GM23248 (cell line): ENCODE measurements at regions not wholly inside any gene's neighbourhood (a gene's known extent, or its start where the extent isn't known, plus 50 kb on each side); places are given as distances from the start of the nearest gene placed in this dataset.

Source experiments
- DNase-seq: peaks from one replicate; pipeline ENCODE4 v3.0.0-alpha.2; 2015
- H2AFZ ChIP-seq: fragments of 200-600 bp; sonication (generic); 2 replicates; pipeline ENCODE4 v1.6.1; 2016; ENCODE audit warnings: antibody characterized with exemption
- H3F3A ChIP-seq: fragments of 200-600 bp; sonication (generic); 2 replicates; pipeline ENCODE4 v1.6.1; 2016; ENCODE audit warnings: mild to moderate bottlenecking, antibody characterized with exemption, mixed run types; ENCODE audit not compliant: insufficient read depth
- H3K27ac ChIP-seq: fragments of 200-600 bp; sonication (generic); 2 replicates; pipeline ENCODE4 v1.5.1; 2016; ENCODE audit warnings: mild to moderate bottlenecking
- H3K27me3 ChIP-seq: fragments of 200-600 bp; sonication (generic); replicated peaks from 2 replicates; pipeline ENCODE4 v1.6.1; 2016; ENCODE audit warnings: mild to moderate bottlenecking; ENCODE audit not compliant: insufficient read depth
- H3K36me3 ChIP-seq: fragments of 200-600 bp; sonication (generic); 2 replicates; pipeline ENCODE4 v1.6.1; 2016; ENCODE audit warnings: low read depth, mild to moderate bottlenecking
- H3K4me1 ChIP-seq: fragments of 200-600 bp; sonication (generic); 2 replicates; pipeline ENCODE4 v1.6.1; 2016; ENCODE audit warnings: mild to moderate bottlenecking; ENCODE audit not compliant: insufficient read depth
- H3K4me2 ChIP-seq: fragments of 200-600 bp; sonication (generic); one replicate; pipeline ENCODE4 v1.6.1; 2016; ENCODE audit warnings: mild to moderate bottlenecking; ENCODE audit not compliant: unreplicated experiment
- H3K4me3 ChIP-seq: fragments of 200-600 bp; sonication (generic); 2 replicates; pipeline ENCODE4 v1.5.1; 2016; ENCODE audit warnings: mild to moderate bottlenecking
- H3K79me2 ChIP-seq: fragments of 200-600 bp; sonication (generic); 2 replicates; pipeline ENCODE4 v1.6.1; 2016; ENCODE audit warnings: mild to moderate bottlenecking; ENCODE audit not compliant: insufficient read depth
- H3K9ac ChIP-seq: fragments of 200-600 bp; sonication (generic); 2 replicates; pipeline ENCODE4 v1.6.1; 2016; ENCODE audit warnings: mild to moderate bottlenecking
- H3K9me2 ChIP-seq: fragments of 200-600 bp; sonication (generic); 2 replicates; pipeline ENCODE4 v1.6.1; 2016; ENCODE audit warnings: mixed run types, mild to moderate bottlenecking, moderate library complexity; ENCODE audit not compliant: insufficient read depth
- H3K9me3 ChIP-seq: fragments of 200-600 bp; sonication (generic); one replicate; pipeline ENCODE4 v1.6.1; 2017; ENCODE audit warnings: low read depth
- H4K20me1 ChIP-seq: fragments of 200-600 bp; sonication (generic); 2 replicates; pipeline ENCODE4 v1.6.0; 2016; ENCODE audit not compliant: insufficient read depth
- EZH2 ChIP-seq: fragments of 200-600 bp; sonication (generic); IDR thresholded peaks from 2 replicates; pipeline ENCODE4 v1.6.1; 2018; ENCODE audit warnings: antibody characterized with exemption, mild to moderate bottlenecking; ENCODE audit not compliant: insufficient read depth, poor library complexity, severe bottlenecking
- EZH2phosphoT487 ChIP-seq: fragments of 200-600 bp; sonication (generic); IDR thresholded peaks from 2 replicates; pipeline ENCODE4 v1.6.1; 2018; ENCODE audit warnings: antibody characterized with exemption, moderate library complexity, mild to moderate bottlenecking, low read depth; ENCODE audit not compliant: insufficient read depth
- WGBS, 2 experiments: methylation state at CpG; one replicate each; pipeline ENCODE4 v1.1.6; 2015 to 2017; ENCODE audit warnings: low lambda C conversion rate in 2 of 2, low coverage in 1 of 2; ENCODE audit errors: missing lambda C conversion rate in 2 of 2; 5-methylcytosine and 5-hydroxymethylcytosine counted together
- in situ Hi-C: fragments of 300-500 bp; cut with MboI; formaldehyde crosslinking; loops from 2 replicates; pipeline ENCODE4 v1.15.0; 2020

- Histone ChIP-seq H3K9me3 (no peaks in the 10 kb centered on the region), H3K4me2 (no peak overlapping the region), H3K27ac (no peak overlapping the region), H3K27me3 (no peaks in the 10 kb centered on the region), H3K9me2 (no peaks in the 10 kb centered on the region), H3F3A (no peaks in the 10 kb centered on the region), H3K4me3 (no peak overlapping the region), H2AFZ (peak overlapping the region; percentile 20), H3K79me2 (no peaks in the 10 kb centered on the region), H4K20me1 (no peaks in the 10 kb centered on the region), H3K36me3 (no peaks in the 10 kb centered on the region), H3K4me1 (no peaks in the 10 kb centered on the region), H3K9ac (no peak overlapping the region)
- TF ChIP-seq EZH2 (no peak), EZH2phosphoT487 (no peak)
- in situ Hi-C loops, result no loop called here
- DNase-seq, result peak; percentile 78
- WGBS, 2 experiments, result 17 to 19% methylated on average over 6 of the region's 6 CpGs
These were observed 75.5 kb downstream of the ADAMTS1 start for GRCh38 chr21:26769613-26770188.

DNA sequence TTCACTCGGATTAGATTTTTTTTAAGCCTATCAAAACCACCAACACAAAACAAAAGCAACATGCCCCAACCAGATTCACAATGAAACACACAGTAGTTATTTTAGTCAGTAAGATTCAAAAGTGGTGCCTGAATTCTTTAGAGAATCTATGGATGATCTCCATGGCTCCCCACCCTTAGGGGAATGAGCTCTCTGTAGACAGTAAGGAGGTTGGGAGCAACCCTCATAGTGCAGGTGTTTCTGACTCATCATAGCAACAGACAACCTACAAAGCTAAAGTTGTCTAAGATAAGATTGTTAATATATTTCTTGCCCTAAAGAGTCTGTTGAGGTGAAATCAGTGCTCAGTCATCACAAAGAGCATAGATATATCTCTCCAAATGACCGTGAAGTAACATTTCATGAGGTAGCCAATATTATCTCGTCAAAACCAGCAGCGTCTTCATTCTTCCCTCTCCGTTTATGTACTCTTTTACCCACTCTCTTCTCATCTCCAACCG is 78.3 kb downstream of the ADAMTS1 start:
- H3K36me3 ChIP-seq, result no peaks in the 10 kb centered on the region
- in situ Hi-C loops, result no loop called here
- H3F3A ChIP-seq, result no peaks in the 10 kb centered on the region
- 0 out of 2 replicates have a peak overlapping the region, but pooled peaks have one; percentile 10 for H2AFZ ChIP-seq
- H3K27ac ChIP-seq, result no peak overlapping the region
- WGBS, 2 experiments, result 90 to 92% methylated on average over 6 of the region's 6 CpGs
- no peaks in the 10 kb centered on the region for H3K27me3 ChIP-seq
- H3K9ac ChIP-seq, result no peak overlapping the region
- DNase-seq, result no peak
- no peak overlapping the region for H3K4me3 ChIP-seq
- peaks cover 7% of the 10 kb centered on the region; the same call in 1 of the 2 replicates for H3K4me1 ChIP-seq
- H3K9me2 ChIP-seq, result no peaks in the 10 kb centered on the region
- no peak for TF ChIP-seq EZH2phosphoT487
- no peaks in the 10 kb centered on the region for H3K79me2 ChIP-seq
- H4K20me1 ChIP-seq, result no peaks in the 10 kb centered on the region
- H3K4me2 ChIP-seq, result no peak overlapping the region
- H3K9me3 ChIP-seq, result no peaks in the 10 kb centered on the region

GRCh38 chr21:26761174-26761915 is 83.9 kb downstream of the ADAMTS1 start:
- Histone ChIP-seq H2AFZ (no peak overlapping the region), H3K4me3 (no peak overlapping the region), H4K20me1 (no peaks in the 10 kb centered on the region), H3K9me3 (no peaks in the 10 kb centered on the region), H3F3A (peaks cover 15% of the 10 kb centered on the region), H3K27ac (no peak overlapping the region), H3K79me2 (no peaks in the 10 kb centered on the region), H3K27me3 (no peaks in the 10 kb centered on the region), H3K9me2 (no peaks in the 10 kb centered on the region), H3K9ac (no peak overlapping the region), H3K4me1 (peaks cover 27% of the 10 kb centered on the region), H3K36me3 (no peaks in the 10 kb centered on the region), H3K4me2 (no peak overlapping the region)
- no peak for DNase-seq
- 97 to 99% methylated on average over 8 of the region's 8 CpGs for WGBS, 2 experiments
- TF ChIP-seq EZH2 (no peak), EZH2phosphoT487 (no peak)
- in situ Hi-C loops, result no loop called here

GRCh38 chr21:26759731-26760130 is 85.5 kb downstream of the ADAMTS1 start:
- Histone ChIP-seq H2AFZ (no peak overlapping the region), H3K27ac (no peak overlapping the region), H3K4me3 (no peak overlapping the region), H3K9ac (no peak overlapping the region), H3K9me2 (no peaks in the 10 kb centered on the region), H3F3A (peaks cover 15% of the 10 kb centered on the region), H3K9me3 (no peaks in the 10 kb centered on the region), H3K4me1 (peaks cover 36% of the 10 kb centered on the region), H3K27me3 (no peaks in the 10 kb centered on the region), H3K79me2 (no peaks in the 10 kb centered on the region), H4K20me1 (no peaks in the 10 kb centered on the region), H3K36me3 (no peaks in the 10 kb centered on the region), H3K4me2 (no peak overlapping the region)
- no peak for TF ChIP-seq EZH2
- no peak for TF ChIP-seq EZH2phosphoT487
- DNase-seq, result peak; percentile 41
- in situ Hi-C loops, result no loop called here
- WGBS, 2 experiments, result 79 to 80% methylated on average over 2 of the region's 2 CpGs
